Neural progenitor cell (in vitro differentiated cells): ENCODE measurements at regions not wholly inside any gene's neighbourhood (a gene's known extent, or its start where the extent isn't known, plus 50 kb on each side); places are given as distances from the start of the nearest gene placed in this dataset.

Source experiments
- DNase-seq: peaks from one replicate; pipeline ENCODE4 v3.0.0-alpha.2; 2016; ENCODE audit warnings: low spot score
- H2AFZ ChIP-seq: fragments of 200-600 bp; sonication (generic); replicated peaks from 2 replicates; pipeline ENCODE4 v1.6.1; 2016; ENCODE audit warnings: antibody characterized with exemption
- H3F3A ChIP-seq: fragments of 200-600 bp; sonication (generic); 2 replicates; pipeline ENCODE4 v1.6.1; 2016; ENCODE audit warnings: antibody characterized with exemption, low read depth
- H3K27ac ChIP-seq: fragments of 200-600 bp; sonication (generic); 2 replicates; pipeline ENCODE4 v1.5.1; 2016; ENCODE audit warnings: mild to moderate bottlenecking
- H3K27me3 ChIP-seq: fragments of 200-600 bp; sonication (generic); 2 replicates; pipeline ENCODE4 v1.6.1; 2016; ENCODE audit warnings: mild to moderate bottlenecking, moderate library complexity
- H3K36me3 ChIP-seq: fragments of 200-600 bp; sonication (generic); 2 replicates; pipeline ENCODE4 v1.5.1; 2016
- H3K4me1 ChIP-seq: fragments of 200-600 bp; sonication (generic); 2 replicates; pipeline ENCODE4 v1.6.1; 2016; ENCODE audit warnings: mixed run types
- H3K4me2 ChIP-seq: fragments of 200-600 bp; sonication (generic); 2 replicates; pipeline ENCODE4 v1.6.1; 2016
- H3K4me3 ChIP-seq: fragments of 200-600 bp; sonication (generic); 2 replicates; pipeline ENCODE4 v1.5.1; 2016
- H3K79me2 ChIP-seq: fragments of 200-600 bp; sonication (generic); 2 replicates; pipeline ENCODE4 v1.6.1; 2016; ENCODE audit warnings: low read depth
- H3K9ac ChIP-seq: fragments of 200-600 bp; sonication (generic); 2 replicates; pipeline ENCODE4 v1.6.1; 2016
- H3K9me3 ChIP-seq: fragments of 200-600 bp; sonication (generic); 2 replicates; pipeline ENCODE4 v1.5.1; 2016; ENCODE audit warnings: low read depth
- H4K20me1 ChIP-seq: fragments of 200-600 bp; sonication (generic); 2 replicates; pipeline ENCODE4 v1.6.1; 2016; ENCODE audit warnings: low read depth
- H3K27ac Mint-ChIP-seq: 3 replicates; pipeline ENCODE4 v1.8.0; 2021; ENCODE audit warnings: mixed read lengths
- H3K27me3 Mint-ChIP-seq: 2 replicates; pipeline ENCODE4 v1.8.0; 2022; ENCODE audit warnings: low read depth, mild to moderate bottlenecking, inconsistent platforms, moderate library complexity, mixed read lengths; ENCODE audit not compliant: insufficient read depth
- H3K36me3 Mint-ChIP-seq: 3 replicates; pipeline ENCODE4 v1.8.0; 2021; ENCODE audit warnings: mixed read lengths
- H3K4me1 Mint-ChIP-seq: 3 replicates; pipeline ENCODE4 v1.8.0; 2021; ENCODE audit warnings: mixed read lengths
- H3K4me3 Mint-ChIP-seq: 3 replicates; pipeline ENCODE4 v1.8.0; 2021; ENCODE audit warnings: mild to moderate bottlenecking, moderate library complexity, mixed read lengths
- H3K9me3 Mint-ChIP-seq: 3 replicates; pipeline ENCODE4 v1.8.0; 2020; ENCODE audit warnings: mixed read lengths
- EZH2 ChIP-seq: fragments of 200-600 bp; sonication (generic); IDR thresholded peaks from 2 replicates; pipeline ENCODE4 v1.6.1; 2017; ENCODE audit warnings: antibody characterized with exemption, mild to moderate bottlenecking, moderate library complexity
- EZH2phosphoT487 ChIP-seq: fragments of 200-600 bp; sonication (generic); IDR thresholded peaks from 2 replicates; pipeline ENCODE4 v1.6.1; 2017; ENCODE audit warnings: antibody characterized with exemption
- TF ChIP-seq, protein P1 (sequence below): fragments of 200-600 bp; sonication (generic); IDR thresholded peaks from 2 replicates; pipeline ENCODE4 v1.5.1; 2017; ENCODE audit warnings: antibody characterized with exemption, mild to moderate bottlenecking

GRCh38 chr7:156533420-156533819 lies 107.2 kb upstream of the RNF32 start:
- Histone ChIP-seq H3K4me1 (no peaks in the 10 kb centered on the region), H3K27ac (no peak overlapping the region), H3F3A (no peaks in the 10 kb centered on the region), H3K36me3 (no peaks in the 10 kb centered on the region), H3K9ac (no peak overlapping the region), H3K79me2 (no peaks in the 10 kb centered on the region), H3K4me3 (no peak overlapping the region), H3K27me3 (no peaks in the 10 kb centered on the region), H2AFZ (no peak overlapping the region), H4K20me1 (no peaks in the 10 kb centered on the region), H3K4me2 (no peak overlapping the region), H3K9me3 (no peaks in the 10 kb centered on the region)
- TF ChIP-seq, protein P1, sequence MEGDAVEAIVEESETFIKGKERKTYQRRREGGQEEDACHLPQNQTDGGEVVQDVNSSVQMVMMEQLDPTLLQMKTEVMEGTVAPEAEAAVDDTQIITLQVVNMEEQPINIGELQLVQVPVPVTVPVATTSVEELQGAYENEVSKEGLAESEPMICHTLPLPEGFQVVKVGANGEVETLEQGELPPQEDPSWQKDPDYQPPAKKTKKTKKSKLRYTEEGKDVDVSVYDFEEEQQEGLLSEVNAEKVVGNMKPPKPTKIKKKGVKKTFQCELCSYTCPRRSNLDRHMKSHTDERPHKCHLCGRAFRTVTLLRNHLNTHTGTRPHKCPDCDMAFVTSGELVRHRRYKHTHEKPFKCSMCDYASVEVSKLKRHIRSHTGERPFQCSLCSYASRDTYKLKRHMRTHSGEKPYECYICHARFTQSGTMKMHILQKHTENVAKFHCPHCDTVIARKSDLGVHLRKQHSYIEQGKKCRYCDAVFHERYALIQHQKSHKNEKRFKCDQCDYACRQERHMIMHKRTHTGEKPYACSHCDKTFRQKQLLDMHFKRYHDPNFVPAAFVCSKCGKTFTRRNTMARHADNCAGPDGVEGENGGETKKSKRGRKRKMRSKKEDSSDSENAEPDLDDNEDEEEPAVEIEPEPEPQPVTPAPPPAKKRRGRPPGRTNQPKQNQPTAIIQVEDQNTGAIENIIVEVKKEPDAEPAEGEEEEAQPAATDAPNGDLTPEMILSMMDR = no peak
- TF ChIP-seq EZH2phosphoT487 = no peak
- TF ChIP-seq EZH2 = no peak
- Mint-ChIP-seq H3K4me3 (no peak overlapping the region), H3K9me3 (peaks cover 3% of the 10 kb centered on the region), H3K36me3 (no peaks in the 10 kb centered on the region), H3K27ac (no peak overlapping the region), H3K4me1 (no peaks in the 10 kb centered on the region), H3K27me3 (peaks cover 5% of the 10 kb centered on the region)
- no peak for DNase-seq

- H3K9me3 Mint-ChIP-seq = no peaks in the 10 kb centered on the region
- H2AFZ ChIP-seq = no peak overlapping the region
- H3K36me3 ChIP-seq = no peaks in the 10 kb centered on the region
- H3K27ac Mint-ChIP-seq = no peak overlapping the region
- DNase-seq = no peak
- TF ChIP-seq EZH2 = no peak
- H4K20me1 ChIP-seq = no peaks in the 10 kb centered on the region
- H3K4me3 ChIP-seq = no peak overlapping the region
- H3K4me1 ChIP-seq = no peaks in the 10 kb centered on the region
- H3K9ac ChIP-seq = no peak overlapping the region
- no peak overlapping the region for H3K4me3 Mint-ChIP-seq
- no peaks in the 10 kb centered on the region for H3K9me3 ChIP-seq
- H3K36me3 Mint-ChIP-seq = no peaks in the 10 kb centered on the region
- H3K27me3 ChIP-seq = no peaks in the 10 kb centered on the region
- H3K27ac ChIP-seq = no peak overlapping the region
- H3K4me1 Mint-ChIP-seq = no peaks in the 10 kb centered on the region
- no peaks in the 10 kb centered on the region for H3K27me3 Mint-ChIP-seq
- H3K4me2 ChIP-seq = no peak overlapping the region
- H3K79me2 ChIP-seq = no peaks in the 10 kb centered on the region
- no peaks in the 10 kb centered on the region for H3F3A ChIP-seq
These were observed 108.5 kb upstream of the RNF32 start for GRCh38 chr7:156532016-156532602.

DNA sequence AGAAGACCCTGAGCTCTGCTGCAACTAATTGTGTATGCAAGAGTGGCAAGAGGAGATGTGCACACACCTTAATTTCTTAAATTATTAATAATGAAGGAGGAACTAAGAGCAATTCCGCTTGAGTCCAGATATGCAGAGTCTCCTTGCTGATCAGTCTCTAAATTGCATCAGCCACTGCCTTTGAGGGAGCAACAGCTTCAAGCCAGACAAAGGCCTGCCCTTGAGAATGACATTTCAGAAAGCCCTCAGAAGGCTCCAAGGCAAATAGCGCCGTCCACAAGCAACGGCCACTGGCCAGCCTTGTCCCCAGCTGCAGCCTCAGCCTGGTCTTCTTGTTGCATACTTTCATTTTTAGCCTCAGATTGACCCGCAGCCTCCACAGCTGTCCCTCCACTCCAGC lies 110.6 kb upstream of the RNF32 start:
- Mint-ChIP-seq H3K4me3 (no peak overlapping the region), H3K27ac (peak overlapping the region; percentile 21), H3K4me1 (no peaks in the 10 kb centered on the region), H3K9me3 (no peaks in the 10 kb centered on the region), H3K36me3 (no peaks in the 10 kb centered on the region), H3K27me3 (no peaks in the 10 kb centered on the region)
- H3K4me1 ChIP-seq = no peaks in the 10 kb centered on the region
- H3F3A ChIP-seq = no peaks in the 10 kb centered on the region
- TF ChIP-seq, protein P1 = no peak
- TF ChIP-seq EZH2phosphoT487 (no peak), EZH2 (no peak)
- no peaks in the 10 kb centered on the region for H3K36me3 ChIP-seq
- no peaks in the 10 kb centered on the region for H3K27me3 ChIP-seq
- no peak overlapping the region for H2AFZ ChIP-seq
- no peak overlapping the region for H3K4me3 ChIP-seq
- DNase-seq = no peak
- H3K27ac ChIP-seq = no peak overlapping the region
- no peak overlapping the region for H3K9ac ChIP-seq
- no peaks in the 10 kb centered on the region for H3K9me3 ChIP-seq
- H3K79me2 ChIP-seq = no peaks in the 10 kb centered on the region
- no peak overlapping the region for H3K4me2 ChIP-seq
- H4K20me1 ChIP-seq = no peaks in the 10 kb centered on the region

DNA sequence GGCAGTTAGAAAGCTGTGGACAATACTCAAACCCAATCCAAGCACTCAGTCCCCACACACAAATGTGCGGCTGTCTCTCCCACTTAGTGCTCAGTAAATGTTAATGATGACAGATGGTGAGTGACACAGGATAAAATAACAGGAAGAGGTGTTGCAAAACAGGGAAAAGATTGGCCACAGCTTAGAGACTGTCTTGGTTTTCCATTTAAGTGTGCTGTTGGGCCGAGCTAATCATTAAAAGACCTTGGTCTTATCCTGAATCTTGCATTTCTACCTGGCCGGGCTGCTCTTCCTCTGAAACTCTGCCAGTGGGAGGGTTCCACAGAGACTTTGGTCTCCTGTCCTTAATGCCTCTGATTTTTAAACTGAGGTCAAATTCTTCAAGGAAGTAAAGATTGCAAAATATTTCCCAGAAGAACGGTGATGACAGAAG lies 113.1 kb upstream of the RNF32 start:
- Histone ChIP-seq H3K27me3 (no peaks in the 10 kb centered on the region), H3K4me1 (no peaks in the 10 kb centered on the region), H3K4me3 (no peak overlapping the region), H3F3A (no peaks in the 10 kb centered on the region), H4K20me1 (no peaks in the 10 kb centered on the region), H3K27ac (no peak overlapping the region), H3K9ac (no peak overlapping the region), H3K9me3 (no peaks in the 10 kb centered on the region), H3K79me2 (no peaks in the 10 kb centered on the region), H3K4me2 (no peak overlapping the region), H2AFZ (no peak overlapping the region), H3K36me3 (no peaks in the 10 kb centered on the region)
- H3K9me3 Mint-ChIP-seq = no peaks in the 10 kb centered on the region
- no peak overlapping the region for H3K27ac Mint-ChIP-seq
- no peak overlapping the region for H3K4me3 Mint-ChIP-seq
- no peaks in the 10 kb centered on the region for H3K36me3 Mint-ChIP-seq
- H3K4me1 Mint-ChIP-seq = no peaks in the 10 kb centered on the region
- H3K27me3 Mint-ChIP-seq = no peaks in the 10 kb centered on the region
- no peak for DNase-seq
- TF ChIP-seq EZH2 (no peak), EZH2phosphoT487 (no peak)
- TF ChIP-seq, protein P1 = no peak
